ENCODE measurements at regions not wholly inside any gene's neighbourhood (a gene's known extent, or its start where the extent isn't known, plus 50 kb on each side); places are given as distances from the start of the nearest gene placed in this dataset.
A peak's percentile ranks its signal among the peaks of the same experiment; 100 is the strongest.

GRCh38 chr11:28736256-28736655 lies 628.1 kb downstream of the METTL15 start:
- DNase-seq (ENCODE audit: low spot score): no peak

- no peak for DNase-seq (ENCODE audit: low spot score)
Observed at GRCh38 chr11:28735511-28735910, 627.3 kb downstream of the METTL15 start.

- no peak for DNase-seq (ENCODE audit: low spot score)
Observed at GRCh38 chr11:28730889-28731288, 622.7 kb downstream of the METTL15 start.

GRCh38 chr11:28730336-28730735 lies 622.1 kb downstream of the METTL15 start:
- DNase-seq (ENCODE audit: low spot score): no peak

- DNase-seq (ENCODE audit: low spot score): no peak
Observed at GRCh38 chr11:28729339-28729738, 621.2 kb downstream of the METTL15 start.

GRCh38 chr11:28728666-28729065 lies 620.5 kb downstream of the METTL15 start:
- DNase-seq (ENCODE audit: low spot score): no peak

GRCh38 chr11:28727254-28727653 lies 619.1 kb downstream of the METTL15 start:
- no peak for DNase-seq (ENCODE audit: low spot score)

- DNase-seq (ENCODE audit: low spot score): no peak
Observed at GRCh38 chr11:28726432-28726831, 618.2 kb downstream of the METTL15 start.

- DNase-seq (ENCODE audit: low spot score): no peak
Observed at GRCh38 chr11:28715726-28716125, 607.5 kb downstream of the METTL15 start.

GRCh38 chr11:28713850-28714249 lies 605.7 kb downstream of the METTL15 start:
- no peak for DNase-seq (ENCODE audit: low spot score)

GRCh38 chr11:28708075-28708474 lies 599.9 kb downstream of the METTL15 start:
- DNase-seq (ENCODE audit: low spot score): no peak

GRCh38 chr11:28704801-28705200 lies 596.6 kb downstream of the METTL15 start:
- no peak for DNase-seq (ENCODE audit: low spot score)

GRCh38 chr11:28703371-28703770 lies 595.2 kb downstream of the METTL15 start:
- no peak for DNase-seq (ENCODE audit: low spot score)

GRCh38 chr11:28702871-28703270 lies 594.7 kb downstream of the METTL15 start:
- DNase-seq (ENCODE audit: low spot score): no peak

GRCh38 chr11:28702450-28702790 lies 594.2 kb downstream of the METTL15 start:
- DNase-seq (ENCODE audit: low spot score): no peak

GRCh38 chr11:28701760-28702449 lies 593.7 kb downstream of the METTL15 start:
- DNase-seq (ENCODE audit: low spot score): no peak

GRCh38 chr11:28699701-28700100 lies 591.5 kb downstream of the METTL15 start:
- no peak for DNase-seq (ENCODE audit: low spot score)

GRCh38 chr11:28697920-28698827 lies 590.0 kb downstream of the METTL15 start:
- DNase-seq (ENCODE audit: low spot score): peak; percentile 70

- DNase-seq (ENCODE audit: low spot score): no peak
Observed at GRCh38 chr11:28696591-28696990, 588.4 kb downstream of the METTL15 start.

- DNase-seq (ENCODE audit: low spot score): no peak
Observed at GRCh38 chr11:28690746-28691145, 582.6 kb downstream of the METTL15 start.

- DNase-seq (ENCODE audit: low spot score): no peak
Observed at GRCh38 chr11:28684011-28684586, 575.9 kb downstream of the METTL15 start.

- no peak for DNase-seq (ENCODE audit: low spot score)
Observed at GRCh38 chr11:28679795-28680468, 571.7 kb downstream of the METTL15 start.

Data from left forelimb (tissue), 1 donor.